ENCODE measurements at regions not wholly inside any gene's neighbourhood (a gene's known extent, or its start where the extent isn't known, plus 50 kb on each side); places are given as distances from the start of the nearest gene placed in this dataset.
"Not testable (repeated sequence)": the region's sequence is repeated elsewhere in the genome, so short reads cannot be mapped to it uniquely, and the experiment has no call there.

- DNase-seq = no peak
These were observed 887.5 kb downstream of the DIPK2A start for GRCh38 chr3:144859161-144859560.

- DNase-seq = no peak
These were observed 893.0 kb downstream of the DIPK2A start for GRCh38 chr3:144864646-144865045.

GRCh38 chr3:144865948-144866347 is 894.3 kb downstream of the DIPK2A start:
- DNase-seq = no peak

- DNase-seq = peak; percentile 36 to 41
These were observed 894.9 kb downstream of the DIPK2A start for GRCh38 chr3:144866476-144866875.

GRCh38 chr3:144868506-144868905 is 896.9 kb downstream of the DIPK2A start:
- DNase-seq = no peak

GRCh38 chr3:144873066-144873465 is 901.4 kb downstream of the DIPK2A start:
- no peak for DNase-seq

GRCh38 chr3:144875211-144875610 is 903.6 kb downstream of the DIPK2A start:
- no peak for DNase-seq

- no peak for DNase-seq
These were observed 905.7 kb downstream of the DIPK2A start for GRCh38 chr3:144877356-144877755.

GRCh38 chr3:144879701-144880100 is 908.1 kb downstream of the DIPK2A start:
- no peak for DNase-seq

- no peak for DNase-seq
These were observed 922.4 kb downstream of the DIPK2A start for GRCh38 chr3:144893980-144894379.

GRCh38 chr3:144894576-144894975 is 923.0 kb downstream of the DIPK2A start:
- no peak for DNase-seq

- no peak for DNase-seq
These were observed 928.7 kb downstream of the DIPK2A start for GRCh38 chr3:144900366-144900765.

GRCh38 chr3:144907581-144907980 is 936.0 kb downstream of the DIPK2A start:
- not testable (repeated sequence) for DNase-seq

GRCh38 chr3:144912968-144913367 is 941.3 kb downstream of the DIPK2A start:
- DNase-seq = no peak

GRCh38 chr3:144915202-144915601 is 943.6 kb downstream of the DIPK2A start:
- DNase-seq = no peak

GRCh38 chr3:144921710-144922109 is 950.1 kb downstream of the DIPK2A start:
- DNase-seq = no peak

GRCh38 chr3:144923046-144923775 is 951.6 kb downstream of the DIPK2A start:
- no peak for DNase-seq

- no peak for DNase-seq
These were observed 958.8 kb downstream of the DIPK2A start for GRCh38 chr3:144930431-144930830.

GRCh38 chr3:144931590-144931989 is 960.0 kb downstream of the DIPK2A start:
- DNase-seq = no peak

- DNase-seq = no peak
These were observed 970.6 kb downstream of the DIPK2A start for GRCh38 chr3:144942093-144942837.

GRCh38 chr3:144942838-144943197 is 971.2 kb downstream of the DIPK2A start:
- no peak for DNase-seq

- DNase-seq = no peak
These were observed 976.3 kb downstream of the DIPK2A start for GRCh38 chr3:144947895-144948294.

- DNase-seq = no peak
These were observed 977.1 kb downstream of the DIPK2A start for GRCh38 chr3:144948711-144949110.

GRCh38 chr3:144953959-144954358 is 982.3 kb downstream of the DIPK2A start:
- DNase-seq = no peak
